Activated CD8-positive, alpha-beta T cell treated with anti-CD3 and anti-CD28 coated beads, Interleukin-2, amount 10 ng/mL, durations not matched to agents 7 days and 5 days (primary cell): ENCODE measurements at regions not wholly inside any gene's neighbourhood (a gene's known extent, or its start where the extent isn't known, plus 50 kb on each side); places are given as distances from the start of the nearest gene placed in this dataset.
"Not testable (repeated sequence)": the region's sequence is repeated elsewhere in the genome, so short reads cannot be mapped to it uniquely, and the experiment has no call there.

Source experiments
- ATAC-seq: fragments of 150-1000 bp; cut with Tn5 transposase; one replicate; pipeline ENCODE4 v1.10.0; 2021; ENCODE audit warnings: moderate library complexity
- CTCF ChIA-PET: fragments of 350-600 bp; sonication (Branson Sonifier 250); formaldehyde crosslinking; loops from one replicate; lab custom pipeline; 2021; ENCODE audit warnings: antibody characterized with exemption; lab: Charles Lee
- POLR2A ChIA-PET: fragments of 350-600 bp; sonication (Branson Sonifier 250); formaldehyde crosslinking; loops from one replicate; lab custom pipeline; 2021; ENCODE audit warnings: antibody characterized with exemption; lab: Charles Lee
- DNase-seq: peaks from one replicate; pipeline ENCODE4 v3.0.0-alpha.2; 2020
- H3K27ac Mint-ChIP-seq: one replicate; pipeline ENCODE4 v1.8.0; 2021; ENCODE audit warnings: mild to moderate bottlenecking, mixed read lengths
- H3K27me3 Mint-ChIP-seq: one replicate; pipeline ENCODE4 v1.8.0; 2021; ENCODE audit warnings: low read depth, mixed read lengths
- H3K36me3 Mint-ChIP-seq: one replicate; pipeline ENCODE4 v1.8.0; 2021; ENCODE audit warnings: low read depth, mixed read lengths
- H3K4me1 Mint-ChIP-seq: one replicate; pipeline ENCODE4 v1.8.0; 2021; ENCODE audit warnings: low read depth, mixed read lengths
- H3K4me3 Mint-ChIP-seq: one replicate; pipeline ENCODE4 v1.8.0; 2021; ENCODE audit warnings: mild to moderate bottlenecking, mixed read lengths
- H3K9me3 Mint-ChIP-seq: one replicate; pipeline ENCODE4 v1.8.0; 2022; ENCODE audit warnings: mixed read lengths; ENCODE audit not compliant: insufficient read depth

- ATAC-seq (no peak), DNase-seq (no peak)
- Mint-ChIP-seq H3K27me3 (no peaks in the 10 kb centered on the region), H3K4me1 (no peaks in the 10 kb centered on the region), H3K9me3 (peaks cover 6% of the 10 kb centered on the region), H3K27ac (no peak overlapping the region), H3K36me3 (no peaks in the 10 kb centered on the region), H3K4me3 (no peak overlapping the region)
- ChIA-PET POLR2A (no interaction called here), CTCF (no interaction called here)
Measured at GRCh38 chr2:146444085-146444484, 1400.7 kb upstream of the ACVR2A start.

GRCh38 chr2:146438246-146438645 is 1406.6 kb upstream of the ACVR2A start:
- CTCF ChIA-PET = no interaction called here
- H3K27ac Mint-ChIP-seq = no peak overlapping the region
- no peaks in the 10 kb centered on the region for H3K36me3 Mint-ChIP-seq
- no peaks in the 10 kb centered on the region for H3K4me1 Mint-ChIP-seq
- no peaks in the 10 kb centered on the region for H3K27me3 Mint-ChIP-seq
- no peaks in the 10 kb centered on the region for H3K9me3 Mint-ChIP-seq
- DNase-seq (no peak), ATAC-seq (no peak)
- POLR2A ChIA-PET = no interaction called here
- H3K4me3 Mint-ChIP-seq = no peak overlapping the region

- Mint-ChIP-seq H3K36me3 (no peaks in the 10 kb centered on the region), H3K27ac (no peak overlapping the region), H3K27me3 (no peaks in the 10 kb centered on the region), H3K4me1 (no peaks in the 10 kb centered on the region), H3K4me3 (no peak overlapping the region), H3K9me3 (no peaks in the 10 kb centered on the region)
- ChIA-PET CTCF (no interaction called here), POLR2A (no interaction called here)
- no peak for ATAC-seq
- DNase-seq = no peak
Measured at GRCh38 chr2:146437712-146438111, 1407.1 kb upstream of the ACVR2A start.

- no peaks in the 10 kb centered on the region for H3K27me3 Mint-ChIP-seq
- H3K9me3 Mint-ChIP-seq = no peaks in the 10 kb centered on the region
- DNase-seq = no peak
- no peak for ATAC-seq
- ChIA-PET CTCF (no interaction called here), POLR2A (no interaction called here)
- H3K27ac Mint-ChIP-seq = no peak overlapping the region
- no peaks in the 10 kb centered on the region for H3K36me3 Mint-ChIP-seq
- H3K4me3 Mint-ChIP-seq = no peak overlapping the region
- H3K4me1 Mint-ChIP-seq = no peaks in the 10 kb centered on the region
Measured at GRCh38 chr2:146433116-146433875, 1411.5 kb upstream of the ACVR2A start.

GRCh38 chr2:146429366-146429765 is 1415.5 kb upstream of the ACVR2A start:
- H3K4me3 Mint-ChIP-seq = no peak overlapping the region
- CTCF ChIA-PET = no interaction called here

GRCh38 chr2:146417942-146418341 is 1426.9 kb upstream of the ACVR2A start:
- H3K27ac Mint-ChIP-seq = no peak overlapping the region
- POLR2A ChIA-PET = no interaction called here

More at GRCh38 chr2:146429366-146429765, 1415.5 kb upstream of the ACVR2A start:
- Mint-ChIP-seq H3K9me3 (no peaks in the 10 kb centered on the region), H3K4me1 (no peaks in the 10 kb centered on the region), H3K27ac (no peak overlapping the region), H3K36me3 (no peaks in the 10 kb centered on the region), H3K27me3 (no peaks in the 10 kb centered on the region)
- ATAC-seq (no peak), DNase-seq (no peak)
- POLR2A ChIA-PET = no interaction called here

GRCh38 chr2:146415291-146415690 is 1429.5 kb upstream of the ACVR2A start:
- DNase-seq = no peak
- Mint-ChIP-seq H3K9me3 (peaks cover 7% of the 10 kb centered on the region), H3K36me3 (no peaks in the 10 kb centered on the region), H3K4me1 (no peaks in the 10 kb centered on the region), H3K27me3 (no peaks in the 10 kb centered on the region), H3K4me3 (no peak overlapping the region), H3K27ac (no peak overlapping the region)
- ChIA-PET POLR2A (no interaction called here), CTCF (no interaction called here)
- no peak for ATAC-seq

More at GRCh38 chr2:146417942-146418341, 1426.9 kb upstream of the ACVR2A start:
- Mint-ChIP-seq H3K4me3 (no peak overlapping the region), H3K9me3 (no peaks in the 10 kb centered on the region), H3K36me3 (no peaks in the 10 kb centered on the region), H3K4me1 (no peaks in the 10 kb centered on the region), H3K27me3 (no peaks in the 10 kb centered on the region)
- no peak for DNase-seq
- CTCF ChIA-PET = no interaction called here
- no peak for ATAC-seq

GRCh38 chr2:146414456-146414855 is 1430.4 kb upstream of the ACVR2A start:
- no peak for ATAC-seq
- DNase-seq = no peak
- Mint-ChIP-seq H3K36me3 (no peaks in the 10 kb centered on the region), H3K4me3 (no peak overlapping the region), H3K27ac (no peak overlapping the region), H3K9me3 (peaks cover 7% of the 10 kb centered on the region), H3K27me3 (no peaks in the 10 kb centered on the region), H3K4me1 (no peaks in the 10 kb centered on the region)
- CTCF ChIA-PET = no interaction called here
- POLR2A ChIA-PET = no interaction called here

GRCh38 chr2:146413086-146413610 is 1431.7 kb upstream of the ACVR2A start:
- Mint-ChIP-seq H3K27me3 (no peaks in the 10 kb centered on the region), H3K27ac (no peak overlapping the region), H3K4me1 (no peaks in the 10 kb centered on the region), H3K36me3 (no peaks in the 10 kb centered on the region), H3K4me3 (no peak overlapping the region), H3K9me3 (peaks cover 7% of the 10 kb centered on the region)
- ChIA-PET POLR2A (no interaction called here), CTCF (no interaction called here)
- no peak for ATAC-seq
- DNase-seq = no peak

- Mint-ChIP-seq H3K4me1 (no peaks in the 10 kb centered on the region), H3K27me3 (no peaks in the 10 kb centered on the region), H3K9me3 (peaks cover 7% of the 10 kb centered on the region), H3K4me3 (no peak overlapping the region), H3K27ac (no peak overlapping the region), H3K36me3 (no peaks in the 10 kb centered on the region)
- ChIA-PET CTCF (no interaction called here), POLR2A (no interaction called here)
- DNase-seq (no peak), ATAC-seq (no peak)
Measured at GRCh38 chr2:146412625-146413024, 1432.2 kb upstream of the ACVR2A start.

- ATAC-seq, H3K36me3 Mint-ChIP-seq: not testable (repeated sequence)
- peaks cover 16% of the 10 kb centered on the region for H3K9me3 Mint-ChIP-seq
Measured at GRCh38 chr2:146405402-146406309, 1439.2 kb upstream of the ACVR2A start.

GRCh38 chr2:146403546-146404160 is 1441.2 kb upstream of the ACVR2A start:
- H3K4me3 Mint-ChIP-seq, ATAC-seq, H3K4me1 Mint-ChIP-seq, CTCF ChIA-PET, H3K27me3 Mint-ChIP-seq, DNase-seq, POLR2A ChIA-PET, H3K36me3 Mint-ChIP-seq, H3K27ac Mint-ChIP-seq: not testable (repeated sequence)
- H3K9me3 Mint-ChIP-seq = peaks cover 16% of the 10 kb centered on the region

More at GRCh38 chr2:146405402-146406309, 1439.2 kb upstream of the ACVR2A start:
- H3K4me3 Mint-ChIP-seq, DNase-seq, H3K4me1 Mint-ChIP-seq, H3K27ac Mint-ChIP-seq, CTCF ChIA-PET, POLR2A ChIA-PET, H3K27me3 Mint-ChIP-seq: not testable (repeated sequence)
